ENCODE measurements at regions not wholly inside any gene's neighbourhood (a gene's known extent, or its start where the extent isn't known, plus 50 kb on each side); places are given as distances from the start of the nearest gene placed in this dataset.
A peak's percentile ranks its signal among the peaks of the same experiment; 100 is the strongest.
"Not testable (repeated sequence)": the region's sequence is repeated elsewhere in the genome, so short reads cannot be mapped to it uniquely, and the experiment has no call there.

DNA sequence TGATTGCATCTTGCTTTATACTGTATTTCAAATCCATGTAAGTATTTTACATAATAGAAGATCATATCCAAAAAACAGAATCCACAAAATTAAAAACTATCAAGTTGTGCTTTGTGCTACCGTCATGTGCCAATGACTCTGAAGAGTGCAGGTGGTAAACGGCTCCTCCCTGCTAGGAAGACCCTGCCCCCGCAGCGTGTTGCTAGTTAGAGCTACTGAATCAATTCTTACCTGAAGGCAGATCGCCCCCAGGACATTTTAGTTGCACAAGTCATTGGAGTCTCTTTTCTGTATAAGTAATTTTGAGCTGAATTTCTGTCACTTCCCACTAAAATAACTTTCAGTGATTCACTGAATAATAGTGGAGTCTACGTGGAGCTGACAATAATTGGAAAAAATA, 599.5 kb upstream of the ZFP42 start:
- no peak for DNase-seq

DNA sequence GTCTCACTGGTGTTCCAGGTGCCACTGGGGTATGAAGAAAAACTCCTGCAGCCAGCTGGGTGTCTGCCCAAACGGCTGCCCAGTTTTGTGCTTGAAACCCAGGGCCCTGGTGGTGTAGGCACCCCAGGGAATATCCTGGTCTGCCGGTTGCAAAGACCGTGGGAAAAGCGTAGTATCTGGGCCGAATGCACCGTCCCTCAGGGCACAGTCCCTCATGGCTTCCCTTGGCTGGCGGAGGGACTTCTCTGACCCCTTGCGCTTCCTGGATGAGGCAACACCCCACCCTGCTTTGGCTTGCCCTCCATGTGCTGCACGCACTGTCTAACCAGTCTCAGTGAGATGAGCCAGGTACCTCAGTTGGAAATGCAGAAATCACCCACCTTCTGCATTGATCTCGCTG, 587.1 kb upstream of the ZFP42 start:
- not testable (repeated sequence) for DNase-seq

DNA sequence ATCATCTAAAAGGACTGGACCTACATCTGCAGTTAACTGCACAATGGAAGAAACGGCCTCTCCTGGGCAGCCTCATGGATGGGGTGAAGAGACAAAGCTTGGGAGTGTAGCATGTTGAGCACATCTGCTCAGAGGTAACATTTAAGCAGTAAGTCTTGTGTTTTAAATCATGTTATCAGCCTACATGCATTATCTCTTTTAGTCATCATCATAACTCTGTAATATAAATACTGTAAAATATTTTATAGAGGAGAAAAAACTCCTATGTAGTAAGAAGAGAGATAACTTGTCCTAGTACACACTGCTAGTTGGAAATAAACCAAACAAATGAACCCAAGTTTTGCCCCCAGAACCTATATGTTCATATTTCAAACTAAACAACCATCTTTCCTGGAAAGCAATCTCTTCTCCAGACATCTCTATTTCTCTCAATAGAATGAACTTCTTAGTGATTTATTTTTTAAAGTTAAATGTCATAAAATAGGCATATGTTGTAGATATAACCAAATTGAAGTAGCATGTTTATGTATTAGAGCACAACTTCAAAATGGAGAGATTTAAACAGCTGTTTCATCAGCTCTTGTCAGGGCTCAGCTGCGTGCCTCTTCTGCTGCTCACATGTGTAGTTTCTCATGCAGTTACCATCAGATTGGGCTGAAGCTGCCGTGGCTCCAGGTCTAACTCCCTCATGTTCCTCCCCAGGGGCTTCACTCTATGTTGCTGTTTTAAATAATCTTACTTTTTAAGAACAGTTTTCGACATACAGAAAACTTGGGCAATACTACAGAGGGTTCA, 581.8 kb upstream of the ZFP42 start:
- DNase-seq, result no peak

DNA sequence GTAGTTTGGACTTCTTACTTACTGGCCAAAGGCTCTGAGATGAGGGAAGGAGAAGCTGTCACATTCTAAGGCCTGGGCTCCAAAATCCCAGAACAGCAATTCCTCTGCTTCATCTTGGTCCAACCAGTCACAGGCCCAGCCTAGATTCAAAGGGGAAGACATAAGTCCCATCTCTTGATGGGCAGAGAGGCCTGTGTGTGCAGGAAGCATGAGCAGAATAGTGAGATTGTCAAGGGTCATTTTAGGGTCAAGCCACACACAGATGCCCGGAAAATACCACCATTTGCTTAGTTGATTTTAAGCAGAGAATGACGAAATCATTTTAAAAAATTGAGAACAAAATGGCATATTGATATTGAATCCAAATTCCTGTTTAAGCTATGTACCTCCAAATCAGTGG, 580.9 kb upstream of the ZFP42 start:
- DNase-seq, result no peak

DNA sequence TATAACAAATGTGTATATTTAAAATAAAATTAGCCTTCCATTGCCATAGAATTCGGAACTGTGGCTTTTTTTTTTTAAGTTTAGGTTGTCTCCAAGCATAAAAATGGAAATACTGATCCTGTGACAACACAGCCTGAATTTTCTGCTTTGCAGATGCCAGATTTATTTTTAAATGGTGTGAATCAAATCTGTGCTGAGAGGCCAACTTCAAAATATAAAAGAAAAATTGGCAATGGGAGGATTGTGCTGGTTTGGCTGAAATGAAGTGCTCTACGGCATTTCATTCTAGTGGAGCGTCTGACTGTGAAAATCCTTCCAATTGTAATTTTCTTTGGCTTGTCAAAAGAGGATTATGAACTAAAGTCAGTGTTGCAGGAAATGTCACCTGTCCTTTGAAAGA, 580.3 kb upstream of the ZFP42 start:
- peak in 1 of 56 donors; percentile 3 for DNase-seq

DNA sequence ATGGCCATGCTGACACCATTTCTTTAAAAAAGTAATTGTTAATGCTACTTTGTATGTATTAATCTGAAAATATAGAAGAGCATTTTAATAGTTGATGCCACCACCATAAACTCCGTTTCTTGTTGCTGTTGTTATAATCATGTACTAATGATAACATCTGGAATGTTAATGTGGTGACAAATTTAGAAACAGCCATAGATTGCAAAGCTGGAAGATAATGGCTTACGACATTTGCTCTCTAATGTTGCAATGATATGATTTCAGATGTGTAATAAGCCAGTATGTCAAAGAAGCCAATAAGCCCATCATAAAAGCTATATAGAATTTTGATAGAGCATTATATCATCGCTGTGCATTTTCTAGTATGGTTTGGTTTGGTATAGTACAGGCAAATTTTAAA, 579.4 kb upstream of the ZFP42 start:
- no peak for DNase-seq

DNA sequence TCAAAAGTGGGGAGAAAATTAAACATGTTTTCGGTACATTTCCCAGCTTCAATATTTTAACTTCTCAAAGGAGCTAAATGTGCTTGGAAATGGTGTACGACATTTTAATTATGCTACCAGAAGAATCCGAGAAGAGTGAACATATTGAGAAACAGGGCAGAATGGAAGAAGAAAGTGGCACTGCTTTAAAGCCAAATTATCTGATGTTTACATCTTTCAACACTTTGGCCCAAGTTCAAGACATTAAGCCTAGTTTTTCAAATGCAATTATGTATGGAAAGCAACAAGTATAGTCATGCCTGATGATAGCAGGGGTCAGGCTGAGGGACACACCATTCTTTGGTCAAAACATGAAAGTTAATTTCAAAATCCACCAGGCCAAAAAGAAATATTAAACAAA, 577.9 kb upstream of the ZFP42 start:
- no peak for DNase-seq

DNA sequence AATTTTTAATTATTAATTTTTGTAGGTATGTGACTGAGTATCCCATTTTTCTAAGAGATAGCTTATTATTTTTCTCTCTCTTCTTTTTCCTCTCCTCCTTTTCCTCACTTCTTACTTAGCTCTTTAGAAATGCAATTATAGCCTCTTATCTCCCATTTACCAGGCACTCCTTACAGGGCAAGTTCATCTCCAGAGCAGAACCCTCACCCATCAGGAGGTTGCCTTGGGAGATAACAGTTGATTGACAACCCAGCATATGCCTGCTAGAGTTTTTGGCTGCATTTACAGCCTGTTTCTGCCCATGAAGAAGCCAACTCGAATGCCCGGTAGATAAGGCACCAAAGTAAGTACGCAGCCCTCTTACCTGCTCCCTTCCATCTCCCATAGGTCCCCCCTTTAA, 572.9 kb upstream of the ZFP42 start:
- no peak for DNase-seq

DNA sequence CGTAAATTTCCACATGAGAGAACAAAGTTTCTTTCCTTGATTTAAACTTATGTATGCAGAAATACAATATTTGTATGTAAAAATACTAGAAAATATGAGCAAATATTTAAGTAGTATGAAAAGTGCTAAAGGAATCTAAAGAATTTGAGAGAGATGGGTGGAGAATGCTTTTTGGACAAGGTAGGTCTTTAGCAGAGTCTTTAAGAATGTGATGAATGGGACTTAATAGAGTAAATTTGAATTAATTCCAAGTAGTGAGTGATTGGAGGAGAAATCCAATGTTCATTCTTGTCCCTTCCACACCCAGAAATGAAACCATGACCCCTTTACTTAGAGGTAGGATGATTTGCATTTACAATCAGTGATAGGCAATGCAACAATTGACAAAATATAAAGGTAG, 570.9 kb upstream of the ZFP42 start:
- no peak for DNase-seq

DNA sequence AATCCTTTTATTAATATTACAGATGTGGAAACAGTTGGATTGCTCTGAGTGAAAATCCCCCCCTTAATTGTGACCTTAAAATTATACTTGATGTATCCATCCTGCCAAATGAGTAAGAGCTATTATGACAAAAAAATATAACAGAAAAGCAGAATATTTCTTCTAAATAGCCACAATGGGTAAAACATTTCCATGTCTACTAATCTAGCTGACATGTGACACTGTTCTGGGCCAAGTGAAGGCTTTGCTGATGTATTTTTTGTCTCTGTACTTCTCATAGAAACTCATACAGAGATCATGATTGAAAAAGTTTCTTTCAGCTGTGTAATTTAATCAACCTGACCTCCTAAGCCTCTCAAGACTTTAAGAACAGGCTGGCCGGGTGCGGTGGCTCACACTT, 569.1 kb upstream of the ZFP42 start:
- no peak for DNase-seq

DNA sequence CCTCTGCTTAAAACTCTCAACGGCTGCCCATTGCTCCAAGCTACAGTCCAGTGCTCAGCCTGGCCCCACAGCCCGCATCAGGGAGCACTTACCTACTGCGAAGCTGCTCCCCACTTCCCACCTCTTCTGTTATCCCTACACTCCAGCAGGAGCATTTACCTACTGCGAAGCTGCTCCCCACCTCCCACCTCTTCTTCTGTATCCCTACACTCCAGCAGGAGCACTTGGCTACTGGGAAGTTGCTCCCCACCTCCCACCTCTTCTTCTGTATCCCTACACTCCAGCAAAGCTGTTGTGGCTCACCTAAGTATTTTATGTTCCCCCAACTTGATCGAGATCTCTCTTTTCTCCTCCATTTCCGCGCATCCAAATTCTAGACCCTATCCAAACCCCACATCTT, 563.3 kb upstream of the ZFP42 start:
- no peak for DNase-seq

DNA sequence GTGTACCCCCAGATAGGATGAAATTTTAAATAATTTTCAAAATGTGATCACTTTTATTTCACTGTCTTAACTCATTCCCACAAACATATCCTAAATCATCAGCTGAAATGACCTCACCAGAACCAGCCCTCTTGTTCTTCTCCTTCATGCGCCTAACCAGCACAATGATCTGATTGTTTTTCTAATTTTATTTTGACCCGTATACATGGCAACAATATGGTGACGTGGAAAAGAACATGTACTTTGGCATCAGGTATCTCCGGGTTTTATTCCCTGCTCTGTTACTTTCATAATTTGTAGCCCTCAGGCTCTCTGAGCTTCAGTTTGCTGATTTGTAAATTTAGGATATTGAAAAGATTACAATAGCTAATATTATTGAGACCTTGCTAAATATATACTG, 562.4 kb upstream of the ZFP42 start:
- DNase-seq, result no peak

DNA sequence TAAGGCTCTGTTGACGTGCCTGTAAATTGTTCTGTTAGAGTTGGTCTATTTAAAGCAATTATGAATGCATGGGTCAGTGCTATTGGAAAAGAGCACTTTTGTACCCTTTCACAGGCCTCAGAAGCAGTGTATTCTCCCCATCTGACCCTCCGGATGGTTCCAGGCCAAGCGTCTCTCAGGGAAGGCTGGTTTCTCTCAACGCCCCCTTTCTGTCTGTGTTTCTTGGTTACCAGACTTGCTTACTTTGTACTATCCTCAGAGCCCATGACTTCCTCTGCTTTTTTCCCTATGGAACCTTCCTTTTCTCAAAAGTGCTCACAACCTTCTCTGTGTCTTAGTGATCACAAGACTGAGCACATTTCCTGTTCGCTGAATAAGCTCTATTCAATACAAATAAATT, 559.3 kb upstream of the ZFP42 start:
- DNase-seq, result peak in 8 of 56 donors; percentile 1 to 20 (median 12)

DNA sequence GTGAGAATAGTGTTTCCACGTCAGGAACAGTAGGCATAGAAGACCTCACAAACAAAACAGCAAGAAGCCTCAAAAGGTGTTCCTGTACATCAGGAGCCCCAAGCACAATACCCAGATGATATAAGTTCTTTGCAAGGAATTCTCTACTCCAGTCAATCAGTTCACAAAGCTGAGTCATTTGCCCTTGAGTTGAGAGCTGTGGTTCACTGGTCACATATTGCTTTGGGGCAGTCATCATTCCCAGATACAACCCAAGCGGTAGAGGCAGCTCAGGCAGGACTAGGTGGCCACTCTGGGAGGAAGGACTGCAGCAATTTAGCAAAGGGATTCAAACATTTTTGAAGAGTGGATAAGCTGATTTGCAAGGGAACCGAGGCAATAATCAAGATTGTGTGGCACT, 551.5 kb upstream of the ZFP42 start:
- DNase-seq, result no peak

DNA sequence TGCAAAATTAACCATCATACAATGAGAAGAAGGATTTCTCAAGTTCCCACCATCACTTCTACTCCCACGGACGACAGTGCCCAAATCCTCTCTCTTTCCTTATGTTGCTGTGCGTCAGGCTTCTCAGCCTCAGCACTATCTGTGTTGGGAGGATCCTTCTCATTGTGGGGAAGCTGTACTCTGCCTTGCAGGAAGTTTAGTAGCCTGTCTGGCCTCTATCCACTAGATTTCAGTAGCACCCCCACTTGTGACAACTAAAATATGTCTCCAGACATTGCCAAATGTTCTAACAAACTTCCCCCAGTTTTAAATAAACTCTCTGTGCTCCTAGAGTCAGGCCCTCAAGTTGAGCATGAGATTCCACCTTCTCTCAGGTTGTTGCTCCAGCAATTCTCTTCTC, 545.9 kb upstream of the ZFP42 start:
- no peak for DNase-seq

DNA sequence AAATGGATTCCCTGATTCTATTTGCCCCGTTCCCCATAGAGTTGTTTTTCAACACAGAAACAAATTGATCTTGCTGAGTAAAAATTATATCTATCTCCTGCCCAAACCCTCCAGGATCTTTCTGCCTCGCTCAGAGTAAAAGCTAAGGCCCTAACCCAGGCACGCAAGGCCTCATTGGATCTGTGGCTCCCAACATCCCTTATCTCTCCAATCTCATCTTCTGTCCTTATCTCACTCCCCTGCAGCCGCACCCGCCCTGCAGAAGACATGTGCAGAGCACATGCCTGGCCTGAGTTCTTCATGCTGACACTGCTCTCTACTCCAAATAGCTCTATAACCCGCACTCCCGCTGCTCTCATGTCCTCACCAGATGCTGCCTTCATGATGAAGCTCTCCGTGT, 543.8 kb upstream of the ZFP42 start:
- no peak for DNase-seq

DNA sequence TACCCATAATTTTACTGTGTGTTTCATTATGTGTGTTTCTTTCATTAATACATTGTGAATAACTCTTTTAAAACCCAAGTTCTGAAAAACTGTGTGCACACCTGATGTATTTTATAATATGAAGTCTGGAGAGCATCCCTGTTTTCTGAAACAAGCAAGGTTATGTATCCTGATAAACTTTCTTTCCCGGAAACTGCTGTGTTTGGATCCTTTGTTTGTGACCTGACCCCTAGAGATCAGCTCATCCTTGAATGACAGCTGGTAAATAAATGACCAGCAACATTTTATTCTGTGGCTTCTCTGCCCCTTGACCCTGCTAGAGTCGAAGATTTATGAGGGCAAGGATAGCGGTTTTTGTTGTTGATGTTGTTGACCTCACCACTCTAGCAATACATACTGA, 535.6 kb upstream of the ZFP42 start:
- DNase-seq, result no peak

DNA sequence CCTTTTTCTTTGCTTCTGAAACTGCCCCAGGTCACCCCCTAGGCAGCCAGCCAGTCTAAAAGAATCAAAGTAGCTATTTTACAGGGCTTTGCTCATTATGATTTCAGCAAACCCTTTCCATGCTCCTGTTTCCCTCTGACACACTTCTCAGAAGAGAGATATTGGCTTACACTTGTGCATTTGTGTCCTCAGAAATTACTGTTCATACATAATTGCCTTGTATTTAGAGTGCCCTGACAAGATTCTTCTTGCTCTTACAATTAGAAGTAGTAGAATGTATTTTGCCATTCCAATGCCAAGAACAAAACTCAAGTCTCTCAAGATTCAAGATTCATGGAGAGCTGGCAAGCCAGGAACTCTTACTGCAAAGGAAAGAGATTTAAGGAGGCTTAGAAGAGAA, 531.0 kb upstream of the ZFP42 start:
- no peak for DNase-seq

DNA sequence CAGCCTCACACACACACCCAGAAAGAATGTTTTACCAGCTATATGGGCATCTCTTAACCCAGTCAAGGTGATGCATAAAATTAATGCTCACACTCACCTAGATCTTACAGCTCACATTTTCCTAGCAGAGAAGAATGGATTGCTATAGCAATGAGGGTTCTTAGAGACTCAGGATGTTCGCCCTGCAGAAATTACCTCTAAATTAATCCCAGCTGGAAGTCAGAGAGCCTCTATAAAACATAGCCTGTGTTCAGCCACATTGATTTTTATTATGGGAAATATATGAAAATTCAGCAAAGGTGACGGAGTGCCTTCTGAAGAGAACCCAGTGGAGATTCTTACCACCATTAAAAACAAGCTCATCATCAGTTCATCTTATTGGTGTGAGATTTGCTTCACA, 528.3 kb upstream of the ZFP42 start:
- no peak for DNase-seq

DNA sequence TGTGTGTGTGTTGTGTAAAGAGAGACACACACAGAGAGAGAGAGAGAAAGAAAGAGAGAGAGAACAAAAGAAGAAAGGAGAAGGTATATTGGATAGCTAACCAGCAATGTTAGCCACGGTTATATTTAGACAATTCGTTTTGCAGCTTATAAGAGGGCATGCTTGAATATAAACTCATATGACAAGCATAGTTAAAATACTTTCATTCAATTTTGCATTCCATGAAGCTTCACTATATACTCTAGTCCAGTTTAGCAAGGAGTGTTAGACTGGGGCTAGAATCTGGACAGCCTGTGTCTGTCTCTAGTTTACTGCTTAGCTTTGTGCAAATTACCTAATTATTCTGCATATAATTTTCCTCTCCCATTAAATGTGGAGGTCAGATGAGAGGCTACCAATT, 525.9 kb upstream of the ZFP42 start:
- no peak for DNase-seq

DNA sequence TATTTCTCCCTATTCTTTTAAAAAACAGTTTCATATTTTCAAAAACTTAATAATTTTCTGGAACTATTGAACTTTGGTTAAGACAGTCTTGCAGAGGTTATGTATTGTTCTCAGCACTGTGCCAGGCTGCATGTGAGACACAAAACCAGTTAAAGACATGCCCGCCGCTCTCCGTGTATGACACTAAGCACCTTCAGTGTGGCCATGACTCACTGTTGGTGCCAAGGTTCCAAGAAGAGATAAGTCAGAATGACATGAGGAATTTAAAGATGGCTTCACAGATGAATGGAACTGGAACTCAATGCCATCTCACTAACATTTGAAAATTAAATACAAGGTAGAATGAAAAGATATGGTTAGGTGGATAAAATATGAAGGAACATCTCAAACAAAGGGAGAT, 525.5 kb upstream of the ZFP42 start:
- DNase-seq, result no peak

DNA sequence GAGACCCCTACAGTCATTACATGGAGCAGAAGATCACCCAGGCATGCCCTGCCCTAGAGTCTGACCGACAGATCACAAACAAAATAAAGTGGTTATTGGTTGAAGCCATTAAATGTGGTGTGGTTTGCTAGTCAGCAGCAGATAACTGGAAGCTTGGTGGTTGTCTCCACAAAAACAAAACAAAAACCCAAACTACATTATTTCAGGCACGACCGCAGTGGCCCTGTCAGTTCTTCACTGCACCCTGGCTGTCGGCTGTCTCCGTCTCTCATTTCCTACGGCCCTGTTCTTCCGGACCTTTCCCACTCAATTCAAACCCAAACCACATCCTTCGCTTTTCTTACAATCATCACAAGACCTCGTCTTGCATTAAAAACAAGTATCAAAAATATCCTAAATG, 521.3 kb upstream of the ZFP42 start:
- DNase-seq, result no peak

DNA sequence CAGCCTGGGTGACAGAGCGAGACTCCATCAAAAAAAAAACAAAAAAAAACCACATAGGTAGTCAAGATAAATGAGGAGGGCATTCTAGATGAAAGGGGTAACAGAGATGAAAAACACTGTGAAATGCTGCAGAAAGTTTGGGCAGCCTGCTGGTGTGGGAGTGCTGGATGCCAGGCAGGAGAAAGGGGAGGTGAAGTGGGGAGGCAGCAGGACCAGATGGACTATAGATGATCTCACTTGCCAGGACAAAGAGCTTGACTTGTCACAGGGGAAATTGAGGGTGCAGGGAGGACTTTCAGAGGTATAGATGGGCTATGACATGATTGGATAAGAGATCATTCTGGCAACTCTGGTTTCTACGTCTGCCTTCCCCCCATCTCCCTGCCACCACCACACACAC, 519.7 kb upstream of the ZFP42 start:
- DNase-seq, result no peak

DNA sequence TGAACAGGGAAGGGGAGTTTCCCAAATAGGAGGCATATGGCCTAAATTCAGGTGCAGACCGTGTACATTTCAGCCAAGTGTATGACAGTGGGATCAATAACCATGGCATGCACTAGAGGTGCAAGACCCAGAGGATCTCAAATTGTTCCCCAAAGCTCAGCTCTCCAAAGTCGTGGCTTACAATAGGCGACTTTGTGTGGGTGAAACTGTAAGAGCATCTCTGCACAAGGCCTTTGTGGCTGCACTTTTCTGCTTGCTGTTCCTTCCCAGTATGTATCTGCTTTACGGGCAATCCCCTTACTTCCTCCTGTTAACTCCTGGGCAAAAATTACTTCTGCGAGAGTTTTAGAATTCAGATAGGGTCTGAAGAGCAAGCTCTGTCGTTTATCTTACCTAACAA, 518.3 kb upstream of the ZFP42 start:
- no peak for DNase-seq

Measured in amygdala (tissue), 56 donors.